ENCODE measurements at regions not wholly inside any gene's neighbourhood (a gene's known extent, or its start where the extent isn't known, plus 50 kb on each side); places are given as distances from the start of the nearest gene placed in this dataset.

DNA sequence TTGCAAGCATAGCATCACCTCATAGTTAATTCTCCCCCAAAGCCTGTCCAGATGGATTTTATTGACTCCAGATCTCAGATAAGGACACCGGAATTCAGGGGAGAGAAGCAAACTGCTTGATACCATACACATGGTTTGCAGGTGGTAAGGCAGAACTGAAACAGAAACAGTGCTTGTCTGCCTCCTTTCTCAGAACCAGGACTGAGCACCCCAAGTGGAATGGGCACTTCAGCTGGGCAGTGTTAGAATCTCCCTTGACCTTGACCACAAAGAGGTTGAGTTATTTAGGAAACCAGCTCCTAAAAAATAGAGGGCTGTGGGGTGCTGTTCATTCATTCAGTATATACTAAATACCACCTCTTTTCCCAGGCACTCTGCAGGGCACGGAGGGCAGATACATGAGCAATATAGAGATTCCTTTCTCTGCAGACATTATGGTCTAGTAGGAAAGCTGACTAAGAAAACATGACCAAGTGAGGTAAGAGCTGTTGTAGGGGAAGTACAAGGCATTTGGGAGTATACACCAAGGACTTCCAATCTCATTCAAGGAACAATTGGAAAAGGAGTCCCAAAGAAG is 185.2 kb downstream of the C1orf94 start:
- H3K4me3 ChIP-seq = no peak overlapping the region
- intact Hi-C loops (cut with DNase I) = no loop called here
- no peaks in the 10 kb centered on the region for H3K4me1 ChIP-seq
- ATAC-seq = no peak
- H3K27ac ChIP-seq = no peak overlapping the region
- no peaks in the 10 kb centered on the region for H3K36me3 ChIP-seq (ENCODE audit: insufficient read depth in 1 of 2, low read depth in 1 of 2)
- H3K27me3 ChIP-seq (ENCODE audit: insufficient read depth in 3 of 3, low read length in 2 of 3) = peaks cover under 1 to 16% (median 4%) of the 10 kb centered on the region in 3 donors
- TF ChIP-seq, protein P1, sequence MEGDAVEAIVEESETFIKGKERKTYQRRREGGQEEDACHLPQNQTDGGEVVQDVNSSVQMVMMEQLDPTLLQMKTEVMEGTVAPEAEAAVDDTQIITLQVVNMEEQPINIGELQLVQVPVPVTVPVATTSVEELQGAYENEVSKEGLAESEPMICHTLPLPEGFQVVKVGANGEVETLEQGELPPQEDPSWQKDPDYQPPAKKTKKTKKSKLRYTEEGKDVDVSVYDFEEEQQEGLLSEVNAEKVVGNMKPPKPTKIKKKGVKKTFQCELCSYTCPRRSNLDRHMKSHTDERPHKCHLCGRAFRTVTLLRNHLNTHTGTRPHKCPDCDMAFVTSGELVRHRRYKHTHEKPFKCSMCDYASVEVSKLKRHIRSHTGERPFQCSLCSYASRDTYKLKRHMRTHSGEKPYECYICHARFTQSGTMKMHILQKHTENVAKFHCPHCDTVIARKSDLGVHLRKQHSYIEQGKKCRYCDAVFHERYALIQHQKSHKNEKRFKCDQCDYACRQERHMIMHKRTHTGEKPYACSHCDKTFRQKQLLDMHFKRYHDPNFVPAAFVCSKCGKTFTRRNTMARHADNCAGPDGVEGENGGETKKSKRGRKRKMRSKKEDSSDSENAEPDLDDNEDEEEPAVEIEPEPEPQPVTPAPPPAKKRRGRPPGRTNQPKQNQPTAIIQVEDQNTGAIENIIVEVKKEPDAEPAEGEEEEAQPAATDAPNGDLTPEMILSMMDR (IDR thresholded peaks at IDR 0.05) = no peak
- WGBS, 3 donors = 49 to 60% (median 53%) methylated on average over 2 of the region's 2 CpGs
- no peak for DNase-seq
- no peaks in the 10 kb centered on the region for H3K9me3 ChIP-seq

DNA sequence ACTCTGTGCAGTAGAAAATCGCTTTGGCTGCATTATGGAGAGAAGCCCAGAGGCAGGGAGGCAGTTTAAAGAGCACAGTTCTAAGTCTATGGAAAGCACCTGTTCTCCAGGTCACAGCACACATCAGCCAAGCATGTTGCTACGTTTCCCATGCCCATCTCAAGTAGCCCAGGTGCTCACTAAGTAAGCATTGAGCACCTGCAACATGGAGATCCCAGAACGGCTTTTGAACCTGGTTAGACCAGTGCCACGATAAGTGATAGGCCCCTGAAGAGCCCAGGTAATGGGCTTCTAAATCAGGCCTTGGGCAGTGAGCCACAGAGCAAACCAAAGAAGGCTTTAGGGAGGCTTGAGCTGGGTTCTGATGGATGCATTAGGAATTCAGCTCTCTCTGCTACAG is 186.2 kb downstream of the C1orf94 start:
- WGBS, 3 donors = 75 to 84% (median 81%) methylated on average over 4 of the region's 4 CpGs
- Histone ChIP-seq H3K9me3 (no peaks in the 10 kb centered on the region), H3K4me1 (no peaks in the 10 kb centered on the region), H3K4me3 (no peak overlapping the region), H3K27me3 (ENCODE audit: insufficient read depth in 3 of 3, low read length in 2 of 3) (peaks cover 0 to 7% (median 1%) of the 10 kb centered on the region in 3 donors), H3K27ac (no peak overlapping the region), H3K36me3 (ENCODE audit: insufficient read depth in 1 of 2, low read depth in 1 of 2) (no peaks in the 10 kb centered on the region)
- no peak for DNase-seq
- intact Hi-C loops (cut with DNase I) = no loop called here
- no peak for ATAC-seq
- TF ChIP-seq, protein P1 (IDR thresholded peaks at IDR 0.05) = no peak

DNA sequence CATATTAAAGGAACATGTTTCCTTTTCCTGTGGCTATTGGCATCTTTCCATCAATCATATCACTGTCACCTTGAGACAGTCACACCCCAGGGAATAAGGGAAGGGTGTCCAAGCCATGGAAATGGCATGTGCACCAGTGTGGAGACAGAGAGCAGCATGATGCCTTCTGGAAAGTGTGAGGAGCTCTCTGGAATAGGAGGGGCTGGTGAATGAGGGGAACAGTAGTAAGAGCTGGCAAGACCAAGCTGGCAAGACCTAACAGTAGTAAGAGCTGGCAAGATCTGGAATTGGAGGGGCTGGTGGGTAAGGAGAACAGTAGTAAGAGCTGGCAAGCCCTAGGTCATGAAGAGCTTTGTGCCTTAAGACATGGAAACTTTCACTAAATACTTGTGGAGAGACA is 186.7 kb downstream of the C1orf94 start:
- ATAC-seq = no peak
- no peaks in the 10 kb centered on the region for H3K4me1 ChIP-seq
- intact Hi-C loops (cut with DNase I) = no loop called here
- H3K4me3 ChIP-seq = no peak overlapping the region
- TF ChIP-seq, protein P1 (IDR thresholded peaks at IDR 0.05) = no peak
- H3K9me3 ChIP-seq = no peaks in the 10 kb centered on the region
- H3K27me3 ChIP-seq (ENCODE audit: insufficient read depth in 3 of 3, low read length in 2 of 3) = peaks cover 0 to 2% (median 1%) of the 10 kb centered on the region in 3 donors
- DNase-seq = no peak
- no peaks in the 10 kb centered on the region for H3K36me3 ChIP-seq (ENCODE audit: insufficient read depth in 1 of 2, low read depth in 1 of 2)
- no peak overlapping the region for H3K27ac ChIP-seq

DNA sequence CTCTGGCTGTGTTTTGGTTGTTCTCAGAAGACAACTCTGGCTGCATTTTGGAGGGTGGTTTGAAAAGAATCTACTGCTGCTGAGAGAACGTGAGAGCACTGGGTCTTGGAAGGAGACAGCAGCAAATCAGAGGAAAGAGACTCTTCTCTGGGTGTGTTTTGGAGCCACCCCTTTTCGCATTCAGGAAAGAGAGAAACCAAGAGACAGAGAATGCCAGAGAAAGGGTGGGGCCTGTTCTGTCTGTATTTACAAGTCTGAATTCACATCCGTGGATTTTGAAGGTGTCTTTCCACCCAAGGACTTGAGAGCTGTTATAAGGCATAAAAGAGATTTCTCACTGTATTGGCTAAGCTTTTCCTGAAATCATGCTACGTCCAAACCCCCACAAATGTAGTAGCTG is 187.2 kb downstream of the C1orf94 start:
- DNase-seq (no peak), ATAC-seq (no peak)
- Histone ChIP-seq H3K36me3 (ENCODE audit: insufficient read depth in 1 of 2, low read depth in 1 of 2) (no peaks in the 10 kb centered on the region), H3K27me3 (ENCODE audit: insufficient read depth in 3 of 3, low read length in 2 of 3) (peaks cover 0 to 1% (median 0%) of the 10 kb centered on the region in 3 donors), H3K9me3 (no peaks in the 10 kb centered on the region), H3K4me1 (no peaks in the 10 kb centered on the region), H3K27ac (no peak overlapping the region), H3K4me3 (no peak overlapping the region)
- WGBS, 3 donors = 65 to 73% (median 66%) methylated on average over 4 of the region's 4 CpGs
- TF ChIP-seq, protein P1 (IDR thresholded peaks at IDR 0.05) = no peak
- intact Hi-C loops (cut with DNase I) = no loop called here

DNA sequence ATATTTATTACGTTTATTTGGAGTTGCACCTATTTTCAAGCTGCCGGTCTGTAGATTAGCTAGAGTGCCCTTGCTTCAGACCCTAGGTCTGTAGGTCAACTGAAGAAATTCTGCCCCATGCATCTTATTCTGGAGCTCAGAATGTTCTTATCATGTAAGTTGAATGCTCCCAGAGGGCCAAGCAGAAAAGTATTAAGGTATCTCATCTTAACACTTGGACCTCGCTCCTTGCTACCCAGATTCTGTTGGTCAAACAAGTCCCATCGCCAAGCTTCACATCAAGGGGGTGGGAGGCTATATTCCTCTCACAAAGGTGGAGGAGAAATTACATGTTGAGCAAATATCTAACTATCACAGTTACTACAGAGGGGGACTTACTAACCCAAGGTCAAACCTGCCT is 187.7 kb downstream of the C1orf94 start:
- H3K36me3 ChIP-seq (ENCODE audit: insufficient read depth in 1 of 2, low read depth in 1 of 2) = no peaks in the 10 kb centered on the region
- no peak overlapping the region for H3K4me3 ChIP-seq
- no peaks in the 10 kb centered on the region for H3K9me3 ChIP-seq
- peaks cover 0 to 1% (median 0%) of the 10 kb centered on the region in 3 donors for H3K27me3 ChIP-seq (ENCODE audit: insufficient read depth in 3 of 3, low read length in 2 of 3)
- no peak for DNase-seq
- WGBS, 3 donors = 86 to 95% (median 87%) methylated on average over 4 of the region's 4 CpGs
- ATAC-seq = no peak
- no peaks in the 10 kb centered on the region for H3K4me1 ChIP-seq
- TF ChIP-seq, protein P1 (IDR thresholded peaks at IDR 0.05) = no peak
- intact Hi-C loops (cut with DNase I) = no loop called here
- H3K27ac ChIP-seq = no peak overlapping the region
